Epithelial cell of esophagus (primary cell): ENCODE measurements at regions not wholly inside any gene's neighbourhood (a gene's known extent, or its start where the extent isn't known, plus 50 kb on each side); places are given as distances from the start of the nearest gene placed in this dataset.

Source experiments
- DNase-seq: peaks from one replicate; pipeline ENCODE4 v3.0.0; 2010; ENCODE audit warnings: low read depth
- H3K4me3 ChIP-seq: 2 replicates; pipeline ENCODE4 v1.5.1; 2011; ENCODE audit warnings: mild to moderate bottlenecking, low read length, control low read depth
- TF ChIP-seq, protein P1 (sequence below): IDR thresholded peaks from 2 replicates; pipeline ENCODE4 v1.5.1; 2011; ENCODE audit warnings: low read depth, mild to moderate bottlenecking, low read length, control low read depth, inconsistent platforms; ENCODE audit not compliant: insufficient read depth; ENCODE audit errors: missing control alignments

DNA sequence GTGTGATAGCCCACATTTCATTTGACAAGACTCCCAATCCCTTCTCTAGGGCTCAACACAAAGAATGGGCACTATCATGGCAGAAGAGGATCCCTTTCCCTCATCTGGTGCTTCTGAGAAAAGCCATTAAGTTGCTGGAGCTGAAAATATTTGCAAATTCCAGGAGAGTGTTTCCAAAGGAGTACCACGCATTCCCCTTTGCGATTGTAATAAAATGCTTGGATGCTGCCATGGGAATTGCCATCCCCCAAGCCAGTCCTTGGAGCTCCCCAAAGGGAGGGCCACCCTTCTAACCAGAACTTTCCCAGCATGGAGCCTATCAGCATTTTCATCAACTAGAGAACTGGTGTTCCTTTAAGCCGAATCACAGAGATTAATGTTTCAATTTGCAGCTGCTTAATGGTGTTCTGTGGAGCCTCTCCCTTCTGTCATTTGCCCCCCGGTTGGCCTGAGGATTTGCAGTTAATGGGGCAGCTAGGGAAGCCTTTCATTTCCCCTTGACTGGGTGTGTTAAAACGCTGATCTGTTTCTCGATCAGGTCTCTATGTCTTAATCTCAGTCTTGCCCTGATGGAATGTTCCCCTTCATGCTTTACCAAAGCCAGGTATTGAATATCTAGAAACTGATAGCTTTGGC, 133.0 kb downstream of the ENC1 start:
- H3K4me3 ChIP-seq, result no peak overlapping the region
- TF ChIP-seq, protein P1, sequence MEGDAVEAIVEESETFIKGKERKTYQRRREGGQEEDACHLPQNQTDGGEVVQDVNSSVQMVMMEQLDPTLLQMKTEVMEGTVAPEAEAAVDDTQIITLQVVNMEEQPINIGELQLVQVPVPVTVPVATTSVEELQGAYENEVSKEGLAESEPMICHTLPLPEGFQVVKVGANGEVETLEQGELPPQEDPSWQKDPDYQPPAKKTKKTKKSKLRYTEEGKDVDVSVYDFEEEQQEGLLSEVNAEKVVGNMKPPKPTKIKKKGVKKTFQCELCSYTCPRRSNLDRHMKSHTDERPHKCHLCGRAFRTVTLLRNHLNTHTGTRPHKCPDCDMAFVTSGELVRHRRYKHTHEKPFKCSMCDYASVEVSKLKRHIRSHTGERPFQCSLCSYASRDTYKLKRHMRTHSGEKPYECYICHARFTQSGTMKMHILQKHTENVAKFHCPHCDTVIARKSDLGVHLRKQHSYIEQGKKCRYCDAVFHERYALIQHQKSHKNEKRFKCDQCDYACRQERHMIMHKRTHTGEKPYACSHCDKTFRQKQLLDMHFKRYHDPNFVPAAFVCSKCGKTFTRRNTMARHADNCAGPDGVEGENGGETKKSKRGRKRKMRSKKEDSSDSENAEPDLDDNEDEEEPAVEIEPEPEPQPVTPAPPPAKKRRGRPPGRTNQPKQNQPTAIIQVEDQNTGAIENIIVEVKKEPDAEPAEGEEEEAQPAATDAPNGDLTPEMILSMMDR, result no peak
- no peak for DNase-seq

DNA sequence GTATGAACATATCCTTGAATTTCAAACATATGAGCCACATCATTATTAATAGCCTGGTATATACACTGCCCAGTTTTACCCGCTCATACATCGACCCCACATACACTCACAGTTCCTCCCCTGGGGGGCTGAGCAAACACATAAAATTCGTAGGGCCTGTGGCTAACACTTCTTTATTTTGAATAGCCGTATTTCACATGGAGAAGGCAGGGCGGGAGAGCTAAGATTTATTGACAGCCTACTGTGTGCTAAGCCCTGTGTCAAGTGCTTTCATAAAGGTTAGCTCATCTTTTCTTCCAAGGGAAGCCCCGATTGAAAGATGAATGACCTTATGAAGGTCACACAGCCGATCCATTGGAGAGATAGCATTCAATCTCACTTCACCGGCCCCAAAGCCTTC, 134.4 kb downstream of the ENC1 start:
- DNase-seq, result no peak
- TF ChIP-seq, protein P1, result no peak

DNA sequence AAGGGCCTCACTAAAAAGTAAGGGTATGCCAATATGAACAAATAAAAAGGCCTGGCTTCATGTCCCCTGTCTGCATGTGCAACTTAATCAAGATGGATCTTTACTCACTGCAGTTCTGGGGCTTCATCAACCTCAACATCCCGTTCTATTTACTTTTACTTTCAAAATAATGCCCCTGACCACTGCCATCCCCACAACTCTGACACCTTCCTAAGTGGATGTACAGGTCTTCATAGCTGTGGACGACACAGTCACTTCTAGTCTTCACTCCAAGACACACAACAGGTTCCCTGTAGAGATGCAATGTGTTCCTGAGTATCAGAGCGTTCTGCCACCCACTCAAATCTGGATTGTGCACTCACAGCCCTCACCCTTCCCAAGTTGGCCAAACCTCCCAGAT, 136.1 kb downstream of the ENC1 start:
- no peak for DNase-seq
- TF ChIP-seq, protein P1, result no peak
- H3K4me3 ChIP-seq, result no peak overlapping the region

More for the DNA sequence above, 134.4 kb downstream of the ENC1 start:
- no peak overlapping the region for H3K4me3 ChIP-seq

DNA sequence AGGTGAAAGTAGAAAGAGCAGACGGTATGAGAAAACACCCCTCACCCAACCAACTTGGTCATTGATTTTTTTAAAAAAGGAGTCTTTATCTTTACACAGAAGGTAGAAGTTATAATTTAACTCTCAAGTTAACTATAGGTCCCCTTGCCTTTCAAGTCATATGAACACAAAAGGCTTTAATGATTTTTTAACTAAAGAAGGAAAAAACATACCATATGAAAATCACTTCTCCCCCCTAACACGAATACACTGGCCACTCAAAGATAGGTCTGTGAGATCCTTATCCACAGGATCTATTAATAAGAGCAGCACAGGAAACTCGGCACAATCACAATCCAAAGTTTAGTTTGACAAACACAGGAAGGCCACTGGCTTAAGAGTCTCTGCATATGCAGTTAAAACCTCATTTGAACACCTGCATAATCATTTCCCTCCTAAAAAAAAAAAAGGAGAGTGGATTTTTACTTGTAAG, 138.0 kb downstream of the ENC1 start:
- DNase-seq, result no peak
- TF ChIP-seq, protein P1, result no peak
- H3K4me3 ChIP-seq, result no peak overlapping the region

DNA sequence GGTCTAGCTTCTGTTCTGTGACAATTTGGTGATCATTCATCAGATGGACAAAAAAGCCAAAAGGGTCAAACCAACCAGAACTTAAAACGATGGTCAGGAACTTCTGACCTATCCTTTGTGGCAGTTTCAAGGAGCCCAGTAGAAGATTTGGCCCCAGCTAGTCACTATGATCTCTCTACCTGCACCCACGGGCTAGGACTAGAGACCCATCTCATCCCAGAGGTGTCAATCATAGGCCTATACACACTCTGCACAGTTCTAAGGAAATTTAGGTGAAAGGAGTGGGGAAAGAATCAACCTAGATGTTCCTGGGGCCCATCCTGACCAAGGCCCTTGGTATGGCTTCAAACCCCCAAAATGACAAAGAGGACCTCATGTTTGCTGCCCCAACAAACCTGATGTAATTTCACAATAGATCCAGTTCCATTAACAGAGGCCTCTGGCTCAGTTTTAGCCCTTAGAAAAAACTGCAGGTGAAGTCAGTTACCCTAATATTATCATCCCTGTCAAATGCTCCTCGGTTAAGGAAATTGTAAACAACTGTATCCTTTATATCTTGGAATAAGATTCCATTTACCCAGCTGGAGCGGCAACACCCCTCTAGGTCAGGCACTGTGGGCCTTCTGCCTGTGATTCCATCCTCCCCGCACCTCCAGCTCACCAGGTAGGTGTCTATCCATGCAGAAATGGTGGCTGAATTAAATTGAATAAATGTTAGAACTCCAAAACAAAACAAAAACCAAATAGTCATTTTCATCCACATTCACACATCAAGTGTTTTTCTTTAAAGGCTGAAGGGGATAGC, 138.7 kb downstream of the ENC1 start:
- TF ChIP-seq, protein P1, result no peak
- no peak overlapping the region for H3K4me3 ChIP-seq
- DNase-seq, result no peak

DNA sequence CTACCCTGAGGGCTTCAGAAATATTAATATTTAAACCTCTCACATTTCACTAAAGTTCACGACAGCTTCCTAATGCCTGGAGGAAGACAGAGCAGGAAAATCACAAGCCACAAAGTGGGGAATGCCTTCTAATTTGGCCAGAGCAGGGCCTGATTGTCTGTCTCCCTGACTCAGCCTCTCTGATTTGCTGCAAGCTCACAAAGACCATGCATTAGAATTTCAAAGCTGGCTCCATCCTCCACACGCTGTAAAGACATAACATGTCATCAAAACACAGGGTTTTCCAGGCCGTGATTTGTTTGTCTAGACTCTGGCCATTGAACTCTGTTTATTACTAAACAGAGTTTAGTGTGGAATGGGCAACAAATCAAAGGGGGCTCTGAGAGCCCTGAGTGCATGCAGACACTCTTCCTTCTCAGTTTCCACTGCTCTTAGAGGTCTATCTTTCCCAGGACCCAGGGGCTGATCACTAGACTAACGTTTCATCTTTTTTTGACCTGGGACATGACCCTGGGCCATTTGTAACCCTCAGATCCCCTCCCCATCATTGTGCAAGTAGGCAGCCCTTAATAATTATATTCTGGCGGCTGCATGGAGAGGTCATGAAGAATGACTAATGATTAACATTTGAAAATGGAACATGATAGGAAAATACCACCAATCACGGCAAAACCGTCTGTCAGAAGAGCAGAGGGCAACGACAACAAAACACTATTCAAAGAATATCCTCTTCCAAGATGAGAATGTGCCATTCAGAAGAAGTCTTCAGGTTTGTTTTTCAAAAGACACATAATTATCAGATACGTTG, 140.2 kb downstream of the ENC1 start:
- TF ChIP-seq, protein P1, result no peak
- DNase-seq, result no peak
- no peak overlapping the region for H3K4me3 ChIP-seq
